ENCODE measurements at regions not wholly inside any gene's neighbourhood (a gene's known extent, or its start where the extent isn't known, plus 50 kb on each side); places are given as distances from the start of the nearest gene placed in this dataset.

- WGBS, 4 donors, result 9 to 26% (median 11%) methylated on average over 3 to 4 of the region's 4 CpGs
- Histone ChIP-seq H3K4me3 (no peak overlapping the region), H3K27me3 (no peaks in the 10 kb centered on the region), H3K27ac (no peak overlapping the region), H3K36me3 (replicated peaks in 1 of 2) (no peaks in the 10 kb centered on the region), H3K4me1 (replicated peaks in 1 of 2) (no peaks in the 10 kb centered on the region), H3K9me3 (replicated peaks in 1 of 3) (no peaks in the 10 kb centered on the region)
- intact Hi-C loops (cut with DNase I), result no loop called here
- no peak for DNase-seq
- no peak for TF ChIP-seq POLR2A (IDR thresholded peaks at IDR 0.05)
- TF ChIP-seq CTCF (IDR thresholded peaks at IDR 0.05), result no peak
Measured at GRCh38 chr14:82080370-82080769, 546.7 kb upstream of the SEL1L start.

- no peak for DNase-seq
- WGBS, 4 donors, result 46 to 57% (median 51%) methylated on average over 3 of the region's 3 CpGs
- intact Hi-C loops (cut with DNase I), result no loop called here
- Histone ChIP-seq H3K4me3 (no peak overlapping the region), H3K27ac (no peak overlapping the region), H3K27me3 (no peaks in the 10 kb centered on the region), H3K36me3 (replicated peaks in 1 of 2) (no peaks in the 10 kb centered on the region), H3K9me3 (replicated peaks in 1 of 3) (no peaks in the 10 kb centered on the region), H3K4me1 (replicated peaks in 1 of 2) (no peaks in the 10 kb centered on the region)
- no peak for TF ChIP-seq CTCF (IDR thresholded peaks at IDR 0.05)
- no peak for TF ChIP-seq POLR2A (IDR thresholded peaks at IDR 0.05)
Measured at GRCh38 chr14:82084813-82085212, 551.2 kb upstream of the SEL1L start.

- H3K4me3 ChIP-seq, result no peak overlapping the region
- WGBS, 4 donors, result 79 to 88% (median 84%) methylated on average over 1 to 2 of the region's 2 CpGs
- intact Hi-C loops (cut with DNase I), result no loop called here
- H3K4me1 ChIP-seq (replicated peaks in 1 of 2), result no peaks in the 10 kb centered on the region
- DNase-seq, result no peak
- TF ChIP-seq CTCF (IDR thresholded peaks at IDR 0.05) (no peak), POLR2A (IDR thresholded peaks at IDR 0.05) (no peak)
- no peaks in the 10 kb centered on the region for H3K9me3 ChIP-seq (replicated peaks in 1 of 3)
- H3K27me3 ChIP-seq, result no peaks in the 10 kb centered on the region
- no peak overlapping the region for H3K27ac ChIP-seq
- H3K36me3 ChIP-seq (replicated peaks in 1 of 2), result no peaks in the 10 kb centered on the region
Measured at GRCh38 chr14:82091097-82091496, 557.4 kb upstream of the SEL1L start.

- no peaks in the 10 kb centered on the region for H3K36me3 ChIP-seq (replicated peaks in 1 of 2)
- no peaks in the 10 kb centered on the region for H3K9me3 ChIP-seq (replicated peaks in 1 of 3)
- H3K4me3 ChIP-seq, result no peak overlapping the region
- intact Hi-C loops (cut with DNase I), result no loop called here
- no peak for DNase-seq
- H3K27me3 ChIP-seq, result no peaks in the 10 kb centered on the region
- no peaks in the 10 kb centered on the region for H3K4me1 ChIP-seq (replicated peaks in 1 of 2)
- WGBS, 4 donors, result 70 to 75% (median 73%) methylated on average over 5 of the region's 5 CpGs
- TF ChIP-seq POLR2A (IDR thresholded peaks at IDR 0.05), result no peak
- TF ChIP-seq CTCF (IDR thresholded peaks at IDR 0.05), result no peak
- H3K27ac ChIP-seq, result no peak overlapping the region
Measured at GRCh38 chr14:82094829-82095345, 561.2 kb upstream of the SEL1L start.
